ENCODE measurements at regions not wholly inside any gene's neighbourhood (a gene's known extent, or its start where the extent isn't known, plus 50 kb on each side); places are given as distances from the start of the nearest gene placed in this dataset.
A peak's percentile ranks its signal among the peaks of the same experiment; 100 is the strongest.

- DNase-seq (ENCODE audit: low read depth): no peak
- H3K4me3 ChIP-seq (ENCODE audit: low read depth, low read length): no peak overlapping the region
- TF ChIP-seq CTCF (IDR thresholded peaks at IDR 0.05; ENCODE audit: insufficient read depth, low read depth, low read length): no peak
These were observed 227.4 kb upstream of the AZI2 start for GRCh38 chr3:28575746-28576613.

GRCh38 chr3:28576614-28577200 is 228.1 kb upstream of the AZI2 start:
- H3K4me3 ChIP-seq (ENCODE audit: low read depth, low read length): no peak overlapping the region
- DNase-seq (ENCODE audit: low read depth): no peak
- TF ChIP-seq CTCF (IDR thresholded peaks at IDR 0.05; ENCODE audit: insufficient read depth, low read depth, low read length): no peak

GRCh38 chr3:28577941-28578500 is 229.4 kb upstream of the AZI2 start:
- TF ChIP-seq CTCF (IDR thresholded peaks at IDR 0.05; ENCODE audit: insufficient read depth, low read depth, low read length): no peak
- DNase-seq (ENCODE audit: low read depth): no peak
- no peak overlapping the region for H3K4me3 ChIP-seq (ENCODE audit: low read depth, low read length)

- H3K4me3 ChIP-seq (ENCODE audit: low read depth, low read length): no peak overlapping the region
- no peak for TF ChIP-seq CTCF (IDR thresholded peaks at IDR 0.05; ENCODE audit: insufficient read depth, low read depth, low read length)
- no peak for DNase-seq (ENCODE audit: low read depth)
These were observed 237.7 kb upstream of the AZI2 start for GRCh38 chr3:28586325-28586724.

- H3K4me3 ChIP-seq (ENCODE audit: low read depth, low read length): no peak overlapping the region
- TF ChIP-seq CTCF (IDR thresholded peaks at IDR 0.05; ENCODE audit: insufficient read depth, low read depth, low read length): no peak
- DNase-seq (ENCODE audit: low read depth): no peak
These were observed 239.1 kb upstream of the AZI2 start for GRCh38 chr3:28587723-28588122.

GRCh38 chr3:28590216-28590615 is 241.6 kb upstream of the AZI2 start:
- peak; percentile 12 for DNase-seq (ENCODE audit: low read depth)
- TF ChIP-seq CTCF (IDR thresholded peaks at IDR 0.05; ENCODE audit: insufficient read depth, low read depth, low read length): no peak
- no peak overlapping the region for H3K4me3 ChIP-seq (ENCODE audit: low read depth, low read length)
